ENCODE measurements at regions not wholly inside any gene's neighbourhood (a gene's known extent, or its start where the extent isn't known, plus 50 kb on each side); places are given as distances from the start of the nearest gene placed in this dataset.

- no peak for TF ChIP-seq CTCF (IDR thresholded peaks at IDR 0.05; ENCODE audit: poor library complexity, severe bottlenecking)
- no peak for TF ChIP-seq TAF1 (IDR thresholded peaks at IDR 0.05; ENCODE audit: low read depth)
- TF ChIP-seq, protein P1, sequence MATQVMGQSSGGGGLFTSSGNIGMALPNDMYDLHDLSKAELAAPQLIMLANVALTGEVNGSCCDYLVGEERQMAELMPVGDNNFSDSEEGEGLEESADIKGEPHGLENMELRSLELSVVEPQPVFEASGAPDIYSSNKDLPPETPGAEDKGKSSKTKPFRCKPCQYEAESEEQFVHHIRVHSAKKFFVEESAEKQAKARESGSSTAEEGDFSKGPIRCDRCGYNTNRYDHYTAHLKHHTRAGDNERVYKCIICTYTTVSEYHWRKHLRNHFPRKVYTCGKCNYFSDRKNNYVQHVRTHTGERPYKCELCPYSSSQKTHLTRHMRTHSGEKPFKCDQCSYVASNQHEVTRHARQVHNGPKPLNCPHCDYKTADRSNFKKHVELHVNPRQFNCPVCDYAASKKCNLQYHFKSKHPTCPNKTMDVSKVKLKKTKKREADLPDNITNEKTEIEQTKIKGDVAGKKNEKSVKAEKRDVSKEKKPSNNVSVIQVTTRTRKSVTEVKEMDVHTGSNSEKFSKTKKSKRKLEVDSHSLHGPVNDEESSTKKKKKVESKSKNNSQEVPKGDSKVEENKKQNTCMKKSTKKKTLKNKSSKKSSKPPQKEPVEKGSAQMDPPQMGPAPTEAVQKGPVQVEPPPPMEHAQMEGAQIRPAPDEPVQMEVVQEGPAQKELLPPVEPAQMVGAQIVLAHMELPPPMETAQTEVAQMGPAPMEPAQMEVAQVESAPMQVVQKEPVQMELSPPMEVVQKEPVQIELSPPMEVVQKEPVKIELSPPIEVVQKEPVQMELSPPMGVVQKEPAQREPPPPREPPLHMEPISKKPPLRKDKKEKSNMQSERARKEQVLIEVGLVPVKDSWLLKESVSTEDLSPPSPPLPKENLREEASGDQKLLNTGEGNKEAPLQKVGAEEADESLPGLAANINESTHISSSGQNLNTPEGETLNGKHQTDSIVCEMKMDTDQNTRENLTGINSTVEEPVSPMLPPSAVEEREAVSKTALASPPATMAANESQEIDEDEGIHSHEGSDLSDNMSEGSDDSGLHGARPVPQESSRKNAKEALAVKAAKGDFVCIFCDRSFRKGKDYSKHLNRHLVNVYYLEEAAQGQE (IDR thresholded peaks at IDR 0.05; ENCODE audit: borderline replicate concordance): no peak
- TF ChIP-seq POLR2AphosphoS5 (IDR thresholded peaks at IDR 0.05): no peak
- no peak for TF ChIP-seq RAD21 (conservative IDR thresholded peaks at IDR 0.05)
- no peak for TF ChIP-seq MXI1 (conservative IDR thresholded peaks at IDR 0.05; ENCODE audit: poor library complexity, severe bottlenecking)
These were observed 65.8 kb upstream of the LINGO1 start for GRCh38 chr15:77698481-77698880.

Measured in neural cell (in vitro differentiated cells).